GM12878 (cell line): ENCODE measurements at regions not wholly inside any gene's neighbourhood (a gene's known extent, or its start where the extent isn't known, plus 50 kb on each side); places are given as distances from the start of the nearest gene placed in this dataset.

Experiments
- ATAC-seq: fragments of 200-7000 bp; cut with Tn5 transposase; 3 replicates; pipeline ENCODE4 v1.9.1; 2020; ENCODE audit warnings: mild to moderate bottlenecking, moderate library complexity
- BruUV-seq: library from RNA; stranded (reverse); fragments of 400-500 nt; replicated peaks from 2 replicates; lab custom pipeline; 2021; lab: Mats Ljungman, UMichigan
- CTCF ChIA-PET: fragments of 300-600 bp; sonication (Branson Sonifier 250); formaldehyde crosslinking; extraction: SDS; loops from one replicate; lab custom pipeline; 2021; ENCODE audit warnings: inconsistent platforms; lab: Yijun Ruan, JAX
- POLR2A ChIA-PET: fragments of 350-600 bp; formaldehyde crosslinking; extraction: SDS; loops from one replicate; lab custom pipeline; 2021; ENCODE audit warnings: inconsistent platforms; lab: Charles Lee
- RAD21 ChIA-PET: fragments of 300-600 bp; sonication (Branson Sonifier 250); formaldehyde crosslinking; loops from one replicate; lab custom pipeline; 2023; ENCODE audit warnings: antibody characterized with exemption; ENCODE audit not compliant: unreplicated experiment; lab: Charles Lee
- SMC1A ChIA-PET: fragments of 300-600 bp; sonication (Branson Sonifier 250); formaldehyde crosslinking; loops from one replicate; lab custom pipeline; 2023; ENCODE audit not compliant: unreplicated experiment, uncharacterized antibody; lab: Charles Lee
- DNase-seq: peaks from one replicate; pipeline ENCODE4 v3.0.0-alpha.2; 2011; ENCODE audit warnings: low read depth, low spot score
- FAIRE-seq: peaks from 3 replicates; lab custom pipeline; 2011; peaks lifted over from hg19 to GRCh38; lab: Jason Lieb, UNC
- H2AFZ ChIP-seq: 2 replicates; pipeline ENCODE4 v1.6.0; 2011; ENCODE audit warnings: low read depth, low read length, control low read depth; ENCODE audit not compliant: control insufficient read depth
- H3K27ac ChIP-seq: 2 replicates; pipeline ENCODE4 v1.5.1; 2011; ENCODE audit warnings: control low read depth; ENCODE audit not compliant: control insufficient read depth, insufficient read depth
- H3K27me3 ChIP-seq, 2 experiments: replicated peaks in 1 of 2; 2 replicates each; pipeline versions ENCODE4 v1.6.0 to v1.6.1; 2011; ENCODE audit warnings: low read length in 1 of 2; ENCODE audit not compliant: control insufficient read depth in 2 of 2, insufficient read depth in 2 of 2
- H3K36me3 ChIP-seq, 2 experiments: 2 replicates each; pipeline ENCODE4 v1.5.1; 2011; ENCODE audit warnings: low read length in 1 of 2; ENCODE audit not compliant: control insufficient read depth in 2 of 2, insufficient read depth in 2 of 2
- H3K4me1 ChIP-seq: 2 replicates; pipeline ENCODE4 v1.6.1; 2011; ENCODE audit warnings: mild to moderate bottlenecking, low read length, moderate library complexity, mixed read lengths; ENCODE audit not compliant: control insufficient read depth, insufficient read depth
- H3K4me2 ChIP-seq: 2 replicates; pipeline ENCODE4 v1.6.0; 2011; ENCODE audit warnings: control low read depth; ENCODE audit not compliant: control insufficient read depth, insufficient read depth
- H3K4me3 ChIP-seq: fragments of 200-600 bp; sonication (generic); 2 replicates; pipeline ENCODE4 v1.5.1; 2016
- H3K79me2 ChIP-seq: 2 replicates; pipeline ENCODE4 v1.6.0; 2011; ENCODE audit warnings: low read length; ENCODE audit not compliant: control insufficient read depth, insufficient read depth
- H3K9ac ChIP-seq: 2 replicates; pipeline ENCODE4 v1.8.0; 2011; ENCODE audit warnings: low read length, control low read depth, mixed read lengths; ENCODE audit not compliant: control insufficient read depth, insufficient read depth
- H3K9me3 ChIP-seq: replicated peaks from 3 replicates; pipeline ENCODE4 v1.5.1; 2011; ENCODE audit warnings: mild to moderate bottlenecking, low read length; ENCODE audit not compliant: control insufficient read depth, insufficient read depth
- H4K20me1 ChIP-seq: 2 replicates; pipeline ENCODE4 v1.6.0; 2011; ENCODE audit not compliant: control insufficient read depth, insufficient read depth
- CHD4 ChIP-seq: fragments of 200-600 bp; sonication (generic); IDR thresholded peaks from 2 replicates; pipeline ENCODE4 v1.6.1; 2016; ENCODE audit warnings: mild to moderate bottlenecking
- CREM ChIP-seq: IDR thresholded peaks from 2 replicates; pipeline ENCODE4 v1.6.1; 2014; ENCODE audit warnings: antibody characterized with exemption, low read depth
- E4F1 ChIP-seq: fragments of 450-650 bp; IDR thresholded peaks from 2 replicates; pipeline ENCODE4 v1.6.1; 2018; ENCODE audit warnings: borderline replicate concordance, mild to moderate bottlenecking; ENCODE audit not compliant: partially characterized antibody
- EZH2 ChIP-seq: IDR thresholded peaks from 2 replicates; pipeline ENCODE4 v1.6.1; 2012; ENCODE audit warnings: low read depth, mild to moderate bottlenecking, control low read depth, inconsistent platforms, low read length, borderline replicate concordance; ENCODE audit not compliant: control insufficient read depth
- NBN ChIP-seq: fragments of 450-650 bp; IDR thresholded peaks from 2 replicates; pipeline ENCODE4 v1.6.1; 2016
- PRDM15 ChIP-seq: fragments of 450-650 bp; formaldehyde crosslinking; IDR thresholded peaks from 2 replicates; pipeline ENCODE4 v1.4.0; 2020; ENCODE audit warnings: mild to moderate bottlenecking, moderate library complexity
- RAD21 ChIP-seq: IDR thresholded peaks from 2 replicates; pipeline ENCODE4 v1.6.1; 2011; ENCODE audit warnings: mild to moderate bottlenecking, low read depth, low read length, moderate library complexity; ENCODE audit not compliant: insufficient read depth
- RELA ChIP-seq: fragments of 450-650 bp; IDR thresholded peaks from 2 replicates; pipeline ENCODE4 v1.8.0; 2014; ENCODE audit warnings: borderline replicate concordance; ENCODE audit not compliant: partially characterized antibody
- SMAD5 ChIP-seq: IDR thresholded peaks from 2 replicates; pipeline ENCODE4 v1.6.1; 2016; ENCODE audit warnings: antibody characterized with exemption, low read depth
- SP1 ChIP-seq: IDR thresholded peaks from one replicate; pipeline ENCODE4 v1.6.1; 2011; ENCODE audit warnings: low read depth, low read length
- YY1 ChIP-seq: IDR thresholded peaks from 2 replicates; pipeline ENCODE4 v1.6.1; 2011; ENCODE audit warnings: low read depth, mild to moderate bottlenecking, low read length
- WGBS: methylation state at CpG from one replicate; pipeline ENCODE4 v1.1.6; 2016; ENCODE audit warnings: low lambda C conversion rate; ENCODE audit not compliant: insufficient replicate concordance, insufficient coverage; ENCODE audit errors: missing lambda C conversion rate; 5-methylcytosine and 5-hydroxymethylcytosine counted together
- in situ Hi-C: fragments of 300-500 bp; cut with MboI; formaldehyde crosslinking; loops from 9 replicates; pipeline ENCODE4 v1.14.3; 2018; ENCODE audit warnings: mixed read lengths
- intact Hi-C: fragments of 100-400 bp; cut with micrococcal nuclease; formaldehyde crosslinking; loops from one replicate; pipeline ENCODE4 v1.14.2; 2022; ENCODE audit not compliant: unreplicated experiment

- in situ Hi-C loops, result no loop called here
These were observed 317.5 kb downstream of the TMX3 start for GRCh38 chr18:68397241-68398035.

GRCh38 chr18:68394705-68395104, 320.2 kb downstream of the TMX3 start:
- FAIRE-seq (no peak), ATAC-seq (no peak), DNase-seq (no peak)
- RAD21 ChIA-PET, result no interaction called here
- H3K9ac ChIP-seq, result no peak overlapping the region
- TF ChIP-seq CHD4 (no peak), PRDM15 (CRISPR knock-in tag) (no peak), SP1 (no peak), CREM (no peak), RELA (no peak), SMAD5 (no peak), E4F1 (no peak)
- H3K9me3 ChIP-seq, result no peaks in the 10 kb centered on the region
- BruUV-seq, result no TSS peak
- no peaks in the 10 kb centered on the region for H3K4me1 ChIP-seq
- H2AFZ ChIP-seq, result no peak overlapping the region
- H3K4me2 ChIP-seq, result no peak overlapping the region
- CTCF ChIA-PET, result no interaction called here
- H3K27ac ChIP-seq, result no peak overlapping the region
- no peaks in the 10 kb centered on the region for H3K27me3 ChIP-seq
- in situ Hi-C loops, result no loop called here
- H4K20me1 ChIP-seq, result no peaks in the 10 kb centered on the region
- intact Hi-C loops, result no loop called here
- WGBS, result 37% methylated on average over 4 of the region's 4 CpGs
- no peaks in the 10 kb centered on the region for H3K79me2 ChIP-seq
- H3K36me3 ChIP-seq, result no peaks in the 10 kb centered on the region
- SMC1A ChIA-PET, result no interaction called here
- POLR2A ChIA-PET, result no interaction called here
- no peak overlapping the region for H3K4me3 ChIP-seq

More at GRCh38 chr18:68397241-68398035, 317.5 kb downstream of the TMX3 start:
- Histone ChIP-seq H3K27me3 (no peaks in the 10 kb centered on the region), H3K9me3 (no peaks in the 10 kb centered on the region), H4K20me1 (no peaks in the 10 kb centered on the region), H3K4me3 (no peak overlapping the region), H3K27ac (no peak overlapping the region), H3K36me3 (no peaks in the 10 kb centered on the region), H3K79me2 (no peaks in the 10 kb centered on the region), H3K4me2 (no peak overlapping the region), H3K4me1 (no peaks in the 10 kb centered on the region), H2AFZ (no peak overlapping the region), H3K9ac (no peak overlapping the region)
- ATAC-seq (no peak), DNase-seq (no peak), FAIRE-seq (no peak)
- RAD21 ChIA-PET, result no interaction called here
- TF ChIP-seq YY1 (no peak), NBN (no peak), EZH2 (no peak), RAD21 (no peak)
- 8% methylated on average over 6 of the region's 6 CpGs for WGBS
- intact Hi-C loops, result no loop called here
- CTCF ChIA-PET, result interaction anchor here (0.9 kb wide), 1 partner anchor 53 kb away, joined by 3 read pairs; no protein-coding TSS in a partner anchor
- BruUV-seq, result no TSS peak
- SMC1A ChIA-PET, result no interaction called here
- POLR2A ChIA-PET, result no interaction called here
